A673 (cell line): ENCODE measurements at regions not wholly inside any gene's neighbourhood (a gene's known extent, or its start where the extent isn't known, plus 50 kb on each side); places are given as distances from the start of the nearest gene placed in this dataset.

ENCODE experiments used
- BruUV-seq: library from RNA; stranded (reverse); fragments of 400-500 nt; replicated peaks from 2 replicates; lab custom pipeline; 2021; lab: Mats Ljungman, UMichigan
- CTCF ChIA-PET: fragments of 300-600 bp; sonication (Branson Sonifier 250); formaldehyde crosslinking; loops from one replicate; lab custom pipeline; 2022; ENCODE audit warnings: antibody characterized with exemption; lab: Charles Lee
- POLR2A ChIA-PET: fragments of 300-600 bp; sonication (Branson Sonifier 250); formaldehyde crosslinking; loops from one replicate; lab custom pipeline; 2022; ENCODE audit warnings: antibody characterized with exemption; ENCODE audit not compliant: low non-redundant PET; lab: Charles Lee
- DNase-seq: peaks from one replicate; pipeline ENCODE4 v3.0.0-alpha.2; 2015; ENCODE audit warnings: low spot score
- H3K27ac ChIP-seq: fragments of 200-600 bp; sonication (generic); 2 replicates; pipeline ENCODE4 v1.5.1; 2016; ENCODE audit warnings: mixed run types, low read depth, mild to moderate bottlenecking, mixed read lengths, antibody characterized with exemption, low read length; ENCODE audit not compliant: poor library complexity, severe bottlenecking
- H3K27me3 ChIP-seq: fragments of 200-600 bp; sonication (generic); replicated peaks from 2 replicates; pipeline ENCODE4 v1.6.1; 2017; ENCODE audit warnings: mixed run types, low read depth, mild to moderate bottlenecking, mixed read lengths, antibody characterized with exemption, low read length; ENCODE audit not compliant: insufficient read depth, poor library complexity
- H3K36me3 ChIP-seq: fragments of 200-600 bp; sonication (generic); 2 replicates; pipeline ENCODE4 v1.6.1; 2016; ENCODE audit warnings: mixed run types, mild to moderate bottlenecking, mixed read lengths, antibody characterized with exemption, low read length; ENCODE audit not compliant: insufficient read depth, poor library complexity, severe bottlenecking
- H3K4me1 ChIP-seq: fragments of 200-600 bp; sonication (generic); 2 replicates; pipeline ENCODE4 v1.6.1; 2017; ENCODE audit warnings: mixed run types, mild to moderate bottlenecking, mixed read lengths, antibody characterized with exemption, low read length; ENCODE audit not compliant: insufficient read depth, poor library complexity, severe bottlenecking
- H3K4me3 ChIP-seq: fragments of 200-600 bp; sonication (generic); 2 replicates; pipeline ENCODE4 v1.5.1; 2016; ENCODE audit warnings: low read depth, mixed run types, mild to moderate bottlenecking, mixed read lengths, low read length; ENCODE audit not compliant: poor library complexity, severe bottlenecking
- H3K9me3 ChIP-seq: fragments of 200-600 bp; sonication (generic); 2 replicates; pipeline ENCODE4 v1.6.1; 2016; ENCODE audit warnings: mixed run types, low read depth, mild to moderate bottlenecking, mixed read lengths, antibody characterized with exemption, low read length; ENCODE audit not compliant: poor library complexity, severe bottlenecking
- EZH2 ChIP-seq: fragments of 200-600 bp; sonication (generic); IDR thresholded peaks from 2 replicates; pipeline ENCODE4 v1.6.1; 2017; ENCODE audit warnings: borderline replicate concordance, low read depth, mild to moderate bottlenecking, mixed read lengths, antibody characterized with exemption, low read length; ENCODE audit not compliant: poor library complexity, severe bottlenecking
- intact Hi-C: fragments of 100-400 bp; cut with micrococcal nuclease; formaldehyde crosslinking; loops from one replicate; pipeline ENCODE4 v1.10.0; 2022; ENCODE audit not compliant: unreplicated experiment
- TF ChIP-seq, protein P1 (sequence below): fragments of 300-800, 200-600 bp; sonication (generic); conservative IDR thresholded peaks from 2 replicates; pipeline ENCODE4 v1.5.1; 2017; ENCODE audit warnings: low read depth, mild to moderate bottlenecking, antibody characterized with exemption, low read length, moderate library complexity, mixed read lengths

DNA sequence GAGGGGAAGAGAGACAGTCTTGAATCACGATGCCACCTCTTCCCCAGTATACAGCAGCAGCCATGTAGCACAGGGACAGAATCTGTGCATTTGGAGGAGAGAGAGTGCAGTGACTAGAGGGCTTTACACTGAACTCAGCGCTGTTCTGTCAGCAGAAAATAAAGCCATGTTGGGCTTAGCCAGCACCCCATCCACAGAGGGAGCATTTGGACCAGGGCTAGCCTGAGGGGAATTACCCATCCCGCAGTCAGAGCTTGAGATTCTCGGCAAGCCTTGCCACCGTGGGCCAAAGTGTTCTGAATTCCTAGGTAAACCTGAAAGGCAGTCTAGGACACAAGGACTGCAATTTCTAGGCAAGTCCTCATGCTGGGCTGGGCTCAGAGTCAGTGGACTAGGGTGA is 120.4 kb upstream of the CNOT2 start:
- H3K36me3 ChIP-seq = no peaks in the 10 kb centered on the region
- H3K27me3 ChIP-seq = no peaks in the 10 kb centered on the region
- POLR2A ChIA-PET = no interaction called here
- intact Hi-C loops = no loop called here
- no peak for TF ChIP-seq EZH2
- TF ChIP-seq, protein P1, sequence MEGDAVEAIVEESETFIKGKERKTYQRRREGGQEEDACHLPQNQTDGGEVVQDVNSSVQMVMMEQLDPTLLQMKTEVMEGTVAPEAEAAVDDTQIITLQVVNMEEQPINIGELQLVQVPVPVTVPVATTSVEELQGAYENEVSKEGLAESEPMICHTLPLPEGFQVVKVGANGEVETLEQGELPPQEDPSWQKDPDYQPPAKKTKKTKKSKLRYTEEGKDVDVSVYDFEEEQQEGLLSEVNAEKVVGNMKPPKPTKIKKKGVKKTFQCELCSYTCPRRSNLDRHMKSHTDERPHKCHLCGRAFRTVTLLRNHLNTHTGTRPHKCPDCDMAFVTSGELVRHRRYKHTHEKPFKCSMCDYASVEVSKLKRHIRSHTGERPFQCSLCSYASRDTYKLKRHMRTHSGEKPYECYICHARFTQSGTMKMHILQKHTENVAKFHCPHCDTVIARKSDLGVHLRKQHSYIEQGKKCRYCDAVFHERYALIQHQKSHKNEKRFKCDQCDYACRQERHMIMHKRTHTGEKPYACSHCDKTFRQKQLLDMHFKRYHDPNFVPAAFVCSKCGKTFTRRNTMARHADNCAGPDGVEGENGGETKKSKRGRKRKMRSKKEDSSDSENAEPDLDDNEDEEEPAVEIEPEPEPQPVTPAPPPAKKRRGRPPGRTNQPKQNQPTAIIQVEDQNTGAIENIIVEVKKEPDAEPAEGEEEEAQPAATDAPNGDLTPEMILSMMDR = no peak
- CTCF ChIA-PET = no interaction called here
- H3K27ac ChIP-seq = no peak overlapping the region
- no peak overlapping the region for H3K4me3 ChIP-seq
- no peak for DNase-seq
- no TSS peak for BruUV-seq
- no peaks in the 10 kb centered on the region for H3K4me1 ChIP-seq
- no peaks in the 10 kb centered on the region for H3K9me3 ChIP-seq

- Histone ChIP-seq H3K4me3 (no peak overlapping the region), H3K4me1 (no peaks in the 10 kb centered on the region), H3K27me3 (no peaks in the 10 kb centered on the region), H3K9me3 (peaks cover 2% of the 10 kb centered on the region), H3K36me3 (no peaks in the 10 kb centered on the region), H3K27ac (no peak overlapping the region)
- POLR2A ChIA-PET = no interaction called here
- CTCF ChIA-PET = no interaction called here
- DNase-seq = no peak
- intact Hi-C loops = no loop called here
- BruUV-seq = no TSS peak
- TF ChIP-seq, protein P1 = no peak
- no peak for TF ChIP-seq EZH2
Measured at GRCh38 chr12:70149013-70149412, 94.2 kb upstream of the CNOT2 start.

DNA sequence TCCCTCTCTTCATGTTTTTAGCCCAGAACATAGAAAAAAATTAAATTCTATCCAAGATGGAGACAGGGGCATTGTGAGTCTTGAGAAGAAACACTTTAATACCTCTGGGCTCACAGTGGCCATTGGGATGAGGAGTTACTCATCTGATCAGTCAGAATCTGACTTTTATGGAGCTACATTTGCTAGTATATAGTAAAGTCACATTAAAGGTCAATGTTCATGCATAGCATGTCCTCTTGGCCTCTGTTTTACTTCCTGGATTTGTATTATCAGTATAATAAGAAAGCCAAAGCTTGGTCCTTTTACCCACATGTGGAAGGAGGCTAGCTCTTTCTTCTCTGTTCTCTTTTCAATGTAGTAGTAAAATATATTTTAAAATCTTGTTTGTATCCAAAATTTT is 93.6 kb upstream of the CNOT2 start:
- CTCF ChIA-PET = no interaction called here

More for the DNA sequence above, 93.6 kb upstream of the CNOT2 start:
- DNase-seq = no peak
- BruUV-seq = no TSS peak
- Histone ChIP-seq H3K9me3 (peaks cover 7% of the 10 kb centered on the region), H3K4me1 (no peaks in the 10 kb centered on the region), H3K36me3 (no peaks in the 10 kb centered on the region), H3K27ac (no peak overlapping the region), H3K27me3 (no peaks in the 10 kb centered on the region), H3K4me3 (no peak overlapping the region)
- intact Hi-C loops = no loop called here
- POLR2A ChIA-PET = no interaction called here
- no peak for TF ChIP-seq EZH2
- TF ChIP-seq, protein P1 = no peak
